ENCODE measurements at regions not wholly inside any gene's neighbourhood (a gene's known extent, or its start where the extent isn't known, plus 50 kb on each side); places are given as distances from the start of the nearest gene placed in this dataset.

DNA sequence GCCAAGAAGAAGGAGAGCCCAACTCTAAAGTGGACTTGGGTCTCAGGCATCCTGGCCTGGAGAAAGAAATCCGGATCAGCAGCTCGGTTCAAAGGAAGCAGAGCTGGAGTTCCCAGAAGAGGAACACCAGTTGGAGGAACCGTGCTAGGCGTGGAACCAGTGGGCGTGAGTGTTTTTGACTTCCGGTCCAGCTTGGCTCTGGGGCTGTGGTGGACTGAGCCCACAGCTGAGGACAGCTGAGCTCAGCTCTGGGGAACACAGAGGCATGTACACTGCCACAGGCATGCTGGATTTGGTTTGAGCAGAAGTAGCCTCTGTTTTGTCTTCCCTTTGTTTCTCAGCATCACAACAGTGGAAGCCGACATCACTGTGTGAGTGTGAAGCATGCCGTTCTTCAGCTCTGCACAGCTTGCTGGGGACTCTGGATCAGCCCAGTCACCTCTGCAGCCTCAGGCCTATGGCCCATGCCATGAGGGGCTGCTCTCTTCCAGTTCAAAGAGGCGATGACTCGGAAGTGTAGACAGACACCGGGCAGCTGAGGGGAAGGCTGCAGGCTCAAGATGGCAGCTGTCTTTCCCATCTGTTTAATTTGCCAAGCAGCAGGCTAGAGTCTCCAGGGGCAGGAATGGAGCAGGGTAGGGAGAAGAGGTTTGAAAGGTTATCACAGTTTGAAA, 185.8 kb upstream of the UBE3A start:
- no peak for DNase-seq (ENCODE audit: low spot score)
- peak overlapping the region in 1 of 2 donors; percentile 28 for H3K27ac ChIP-seq
- H3K4me3 ChIP-seq = no peak overlapping the region
- TF ChIP-seq, protein P1, sequence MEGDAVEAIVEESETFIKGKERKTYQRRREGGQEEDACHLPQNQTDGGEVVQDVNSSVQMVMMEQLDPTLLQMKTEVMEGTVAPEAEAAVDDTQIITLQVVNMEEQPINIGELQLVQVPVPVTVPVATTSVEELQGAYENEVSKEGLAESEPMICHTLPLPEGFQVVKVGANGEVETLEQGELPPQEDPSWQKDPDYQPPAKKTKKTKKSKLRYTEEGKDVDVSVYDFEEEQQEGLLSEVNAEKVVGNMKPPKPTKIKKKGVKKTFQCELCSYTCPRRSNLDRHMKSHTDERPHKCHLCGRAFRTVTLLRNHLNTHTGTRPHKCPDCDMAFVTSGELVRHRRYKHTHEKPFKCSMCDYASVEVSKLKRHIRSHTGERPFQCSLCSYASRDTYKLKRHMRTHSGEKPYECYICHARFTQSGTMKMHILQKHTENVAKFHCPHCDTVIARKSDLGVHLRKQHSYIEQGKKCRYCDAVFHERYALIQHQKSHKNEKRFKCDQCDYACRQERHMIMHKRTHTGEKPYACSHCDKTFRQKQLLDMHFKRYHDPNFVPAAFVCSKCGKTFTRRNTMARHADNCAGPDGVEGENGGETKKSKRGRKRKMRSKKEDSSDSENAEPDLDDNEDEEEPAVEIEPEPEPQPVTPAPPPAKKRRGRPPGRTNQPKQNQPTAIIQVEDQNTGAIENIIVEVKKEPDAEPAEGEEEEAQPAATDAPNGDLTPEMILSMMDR (IDR thresholded peaks at IDR 0.05) = no peak

DNA sequence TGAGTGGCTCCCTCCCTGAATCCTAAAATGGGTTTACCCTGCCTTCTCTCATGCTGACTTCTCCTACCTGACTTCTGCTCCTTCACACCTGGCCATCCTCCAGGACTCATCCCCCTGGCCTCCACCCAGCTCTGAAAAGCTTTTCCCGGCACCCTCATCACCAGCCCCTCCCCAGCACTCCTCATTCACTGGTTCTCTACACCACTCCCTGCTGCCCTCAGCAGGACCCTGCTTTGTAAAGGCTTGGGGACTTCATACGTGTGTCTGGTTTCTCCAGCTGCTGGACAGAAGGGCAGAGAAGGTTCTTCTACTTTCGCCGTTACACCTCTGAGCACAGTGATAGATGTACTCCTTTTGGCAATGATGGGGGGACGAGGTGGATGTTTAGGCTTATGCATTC, 184.9 kb upstream of the UBE3A start:
- Histone ChIP-seq H3K27ac (no peak overlapping the region), H3K4me3 (no peak overlapping the region)
- DNase-seq (ENCODE audit: low spot score) = no peak
- TF ChIP-seq, protein P1 (IDR thresholded peaks at IDR 0.05) = no peak

DNA sequence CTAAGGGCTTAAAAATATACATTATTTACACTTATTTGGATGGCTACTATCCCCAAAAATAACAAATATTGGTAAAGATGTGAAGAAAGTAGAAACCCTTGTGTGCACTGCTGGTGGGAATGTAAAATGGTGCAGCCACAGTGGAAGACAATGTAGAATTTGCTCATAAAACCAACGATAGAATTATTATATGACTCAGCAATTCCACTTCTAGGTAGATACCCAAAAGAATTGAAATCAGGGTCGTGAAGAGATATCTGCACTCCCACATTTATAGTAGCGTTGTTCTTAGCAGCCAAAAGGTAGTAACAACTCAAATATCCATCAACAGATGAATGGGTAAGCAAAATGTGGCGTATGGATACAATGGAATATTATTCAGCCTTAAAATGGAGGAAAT, 181.6 kb upstream of the UBE3A start:
- Histone ChIP-seq H3K27ac (no peak overlapping the region), H3K4me3 (no peak overlapping the region)
- no peak for DNase-seq (ENCODE audit: low spot score)
- TF ChIP-seq, protein P1 (IDR thresholded peaks at IDR 0.05) = no peak

DNA sequence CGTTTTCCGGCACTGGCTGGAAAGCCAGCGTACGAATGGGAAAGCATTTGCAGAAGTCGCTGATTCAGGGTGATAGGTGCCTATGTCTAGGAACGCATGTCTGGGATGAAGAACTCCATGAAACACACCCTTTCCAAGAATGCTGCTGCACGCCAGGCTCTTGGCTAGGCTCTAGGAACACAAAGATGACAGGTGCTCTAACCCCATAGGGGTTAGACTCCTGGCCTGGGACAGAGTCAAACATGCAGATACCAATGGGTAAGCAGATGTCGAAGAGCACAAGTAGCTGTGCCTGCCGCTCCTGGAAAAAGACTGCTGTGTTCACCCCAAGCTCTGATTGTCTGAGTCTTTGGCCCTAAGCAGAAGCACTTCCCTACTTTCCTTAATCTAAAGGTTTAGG, 180.9 kb upstream of the UBE3A start:
- TF ChIP-seq, protein P1 (IDR thresholded peaks at IDR 0.05) = no peak
- Histone ChIP-seq H3K4me3 (no peak overlapping the region), H3K27ac (no peak overlapping the region)
- no peak for DNase-seq (ENCODE audit: low spot score)

DNA sequence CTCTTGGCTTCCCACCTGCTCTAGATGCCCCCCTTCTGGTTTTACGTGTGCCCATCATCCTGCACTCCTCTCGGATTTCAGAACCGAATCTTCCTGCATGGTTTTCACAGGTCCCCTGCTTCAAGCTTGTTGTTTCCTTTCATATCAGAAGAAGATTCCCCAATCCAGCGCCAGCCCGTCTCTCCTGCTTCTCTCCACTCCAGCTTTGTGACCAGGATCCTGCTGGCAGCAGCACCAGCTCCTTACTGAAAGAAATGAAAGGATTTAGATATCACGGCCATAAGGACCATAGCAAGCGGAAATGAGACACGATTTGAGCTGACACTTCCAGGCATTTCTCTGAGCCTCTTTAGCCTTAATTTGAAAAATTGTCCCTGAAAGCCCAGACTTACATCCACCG, 180.3 kb upstream of the UBE3A start:
- no peak overlapping the region for H3K27ac ChIP-seq
- H3K4me3 ChIP-seq = no peak overlapping the region
- TF ChIP-seq, protein P1 (IDR thresholded peaks at IDR 0.05) = no peak
- no peak for DNase-seq (ENCODE audit: low spot score)

DNA sequence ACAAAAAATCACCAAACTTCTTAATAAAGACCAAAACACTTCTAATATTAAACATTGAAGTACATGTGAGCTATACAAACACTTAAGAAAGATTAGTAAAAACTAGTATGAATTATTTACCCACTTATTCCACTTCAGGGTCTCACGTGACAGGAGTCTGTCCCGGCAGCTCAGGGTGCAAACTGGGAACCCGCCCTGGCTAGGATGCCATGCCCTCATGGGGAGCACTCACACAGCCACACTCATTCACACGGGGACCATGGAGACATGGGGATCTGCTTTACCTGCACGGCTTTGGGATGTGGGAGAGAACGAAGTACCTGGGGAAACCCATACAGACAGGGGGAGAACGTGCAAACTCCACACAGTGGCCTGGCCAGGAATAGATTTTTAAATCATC, 179.3 kb upstream of the UBE3A start:
- H3K27ac ChIP-seq = no peak overlapping the region
- TF ChIP-seq, protein P1 (IDR thresholded peaks at IDR 0.05) = no peak
- DNase-seq (ENCODE audit: low spot score) = no peak
- no peak overlapping the region for H3K4me3 ChIP-seq

DNA sequence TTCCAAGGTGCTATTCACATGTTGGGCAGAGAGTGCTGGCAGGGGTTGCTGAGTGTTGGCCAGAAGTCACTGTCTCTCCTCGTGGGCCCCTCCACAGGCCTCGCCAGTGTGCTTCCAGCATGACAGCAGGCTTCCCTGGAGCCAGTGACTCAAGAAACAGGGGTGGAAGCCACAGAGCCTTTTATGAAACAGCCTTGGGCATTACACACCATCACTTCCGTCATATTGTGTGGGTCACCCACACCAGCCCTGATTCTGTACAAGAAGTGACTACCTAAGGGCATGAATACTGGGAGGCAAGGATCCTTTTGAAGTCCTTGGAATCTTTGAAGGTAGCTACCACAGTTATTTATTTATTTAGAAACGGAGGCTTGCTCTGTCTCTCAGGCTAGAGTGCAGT, 177.6 kb upstream of the UBE3A start:
- TF ChIP-seq, protein P1 (IDR thresholded peaks at IDR 0.05) = no peak
- DNase-seq (ENCODE audit: low spot score) = no peak

More for the DNA sequence above, 177.6 kb upstream of the UBE3A start:
- Histone ChIP-seq H3K27ac (no peak overlapping the region), H3K4me3 (no peak overlapping the region)
